Stimulated activated CD4-positive, alpha-beta T cell treated with anti-CD3 and anti-CD28 coated beads, TNF-alpha, amount 100 ng/mL, for 4 hours (primary cell): ENCODE measurements at regions not wholly inside any gene's neighbourhood (a gene's known extent, or its start where the extent isn't known, plus 50 kb on each side); places are given as distances from the start of the nearest gene placed in this dataset.

Source experiments
- DNase-seq, 3 experiments: peaks; one replicate each; pipeline ENCODE4 v3.0.0-alpha.2; 2020; ENCODE audit warnings: low read depth in 3 of 3

DNA sequence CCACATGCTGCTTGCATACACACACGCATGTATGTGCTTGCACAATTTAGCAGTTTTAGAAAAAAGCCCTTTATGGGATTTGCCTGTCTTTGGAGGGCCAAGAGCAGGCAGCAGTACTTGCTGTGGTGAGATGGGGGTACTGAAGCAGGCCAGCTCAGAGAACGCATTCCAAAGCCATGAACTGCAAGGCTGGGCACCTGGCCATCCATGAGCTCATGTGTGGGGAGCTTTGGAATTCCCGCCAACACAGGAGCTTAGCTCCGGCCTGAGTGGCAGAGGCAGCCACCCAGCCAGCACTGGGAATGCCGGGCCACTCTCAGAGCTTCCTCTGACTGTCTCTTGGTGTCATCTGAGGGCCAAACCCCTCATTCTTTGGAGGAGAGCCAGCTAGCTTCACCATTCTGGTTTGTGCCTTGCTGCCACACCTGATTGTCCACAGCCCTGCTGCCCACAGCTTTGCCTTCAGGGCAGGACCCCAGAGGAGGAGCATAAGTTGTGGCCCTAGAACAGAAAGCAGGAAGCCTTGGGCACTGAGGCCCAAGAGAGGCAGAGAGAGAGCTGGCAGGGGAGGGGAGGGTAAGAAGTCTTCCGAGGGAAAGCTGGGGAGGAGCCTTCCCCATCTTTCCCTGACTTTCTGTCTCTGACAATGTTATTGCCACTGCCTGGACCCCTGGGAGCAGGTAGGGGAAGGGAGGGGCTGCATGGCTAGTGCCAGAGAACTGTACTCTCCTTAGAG is 92.1 kb upstream of the POU3F1 start:
- no peak for DNase-seq

DNA sequence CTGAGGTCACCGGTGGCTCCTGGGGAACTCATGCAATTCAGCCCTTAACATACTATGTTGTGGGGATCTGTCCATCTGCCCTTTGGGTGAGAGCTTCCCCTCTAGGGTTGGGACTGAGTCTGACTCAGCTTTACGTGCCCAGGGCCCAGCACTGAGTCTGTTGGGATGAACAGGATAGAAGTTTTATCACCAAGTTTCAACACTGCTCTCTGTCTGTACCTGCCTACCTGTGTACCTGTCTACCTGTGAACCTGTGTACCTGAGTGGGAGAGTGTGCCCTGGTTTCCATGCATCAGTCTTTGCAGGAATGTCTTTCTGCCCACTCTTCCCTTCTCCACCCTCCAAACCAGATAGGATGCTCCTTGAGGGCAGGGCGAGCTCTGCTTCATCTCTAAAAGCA is 90.6 kb upstream of the POU3F1 start:
- no peak for DNase-seq

DNA sequence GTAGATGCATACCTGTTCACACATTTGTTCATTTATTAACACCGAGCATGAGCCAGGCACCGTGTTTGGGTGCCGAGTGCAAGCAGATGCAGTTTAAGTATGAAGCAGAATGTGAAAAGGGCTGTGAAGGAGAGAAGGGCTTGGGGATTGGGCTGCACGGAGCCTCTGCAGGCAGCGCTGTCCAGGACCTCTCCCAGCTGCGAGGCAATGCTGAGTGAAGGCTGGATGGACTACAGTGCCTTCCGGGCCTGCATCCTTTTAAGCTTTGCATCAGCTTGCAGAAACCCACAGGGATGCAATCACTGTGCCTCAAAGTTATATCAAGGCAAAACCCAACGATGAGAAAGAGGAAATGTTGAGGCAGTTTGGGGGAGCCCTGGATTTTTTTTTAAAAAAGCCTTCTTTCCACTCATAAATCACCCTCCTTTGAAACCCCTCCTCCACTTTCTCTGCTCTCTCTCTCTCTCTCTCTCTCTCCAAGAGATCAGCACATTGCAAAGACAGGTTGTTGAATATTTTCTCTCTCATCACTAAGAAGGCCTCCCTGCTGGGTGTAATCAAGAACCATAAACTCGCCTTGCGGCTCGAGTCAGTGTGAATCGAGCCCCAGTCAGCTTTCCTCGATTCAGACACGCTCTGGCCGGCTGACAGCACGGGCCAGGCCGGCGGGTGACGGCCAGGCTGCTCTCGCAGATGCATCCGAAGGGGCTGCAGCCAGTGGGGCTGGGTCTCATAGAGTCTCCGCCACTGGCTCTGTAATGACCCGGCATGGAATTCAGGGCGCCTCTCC is 89.2 kb upstream of the POU3F1 start:
- DNase-seq: no peak

DNA sequence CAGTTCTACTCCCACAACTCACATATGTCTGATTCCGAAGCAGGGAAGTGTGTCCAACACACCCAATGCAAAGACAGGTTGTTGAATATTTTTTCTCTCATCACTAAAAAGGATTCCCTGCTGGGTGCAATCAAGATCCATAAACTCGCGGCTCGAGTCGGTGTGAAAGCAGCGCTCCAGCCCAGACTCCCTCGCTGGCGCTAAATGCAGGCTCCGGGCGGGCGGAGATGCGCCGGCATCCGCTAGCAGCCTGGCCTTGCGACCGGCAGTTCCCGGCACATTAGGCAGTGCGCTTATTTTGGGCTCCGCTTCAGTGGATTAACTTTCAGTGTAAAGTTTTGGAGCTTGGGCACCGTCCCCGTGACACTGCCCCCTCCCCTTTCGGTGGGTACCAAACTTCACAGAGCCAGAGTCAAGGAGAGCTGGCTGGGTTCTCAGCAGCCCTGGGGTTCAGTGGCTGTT is 87.7 kb upstream of the POU3F1 start:
- DNase-seq: no peak

DNA sequence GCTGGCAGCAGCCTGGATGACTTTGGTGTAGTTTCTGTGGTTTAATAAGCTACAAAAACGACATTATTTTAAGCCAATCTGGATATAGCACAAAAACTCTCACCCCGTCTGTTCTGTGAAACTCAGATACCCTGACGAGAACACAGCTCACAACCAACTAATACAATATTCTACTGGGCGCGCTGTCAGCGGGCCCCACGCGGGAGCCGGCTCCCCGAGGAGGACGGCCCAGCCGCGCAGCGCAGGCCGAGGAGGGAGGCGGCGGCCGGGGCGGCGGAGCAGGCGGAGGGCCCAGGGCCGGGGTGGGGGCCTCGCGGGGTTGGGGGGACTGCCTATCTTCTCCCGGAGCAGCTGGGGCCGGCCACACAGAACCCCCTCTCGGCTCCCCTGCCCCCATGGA is 87.2 kb upstream of the POU3F1 start:
- no peak for DNase-seq

DNA sequence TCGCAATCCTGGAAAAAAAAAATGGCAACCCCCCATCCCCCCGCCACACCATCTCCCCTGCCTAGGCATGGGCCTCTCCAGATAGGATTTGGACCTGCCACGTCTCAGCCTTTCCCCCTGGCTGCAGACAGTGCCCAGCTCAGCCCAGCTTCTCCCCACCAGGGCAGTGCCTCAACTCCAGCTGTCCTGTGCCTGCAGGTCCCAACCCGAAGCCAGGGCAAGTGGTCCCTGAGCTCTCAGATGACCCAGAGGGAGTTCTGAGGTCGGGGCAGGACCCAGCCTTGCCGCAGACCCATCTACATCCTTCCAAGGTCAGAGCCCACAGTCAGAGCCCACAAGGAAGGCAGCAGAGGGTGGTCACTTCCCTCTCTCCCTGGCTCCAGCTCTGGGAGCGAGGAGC is 86.7 kb upstream of the POU3F1 start:
- no peak for DNase-seq

DNA sequence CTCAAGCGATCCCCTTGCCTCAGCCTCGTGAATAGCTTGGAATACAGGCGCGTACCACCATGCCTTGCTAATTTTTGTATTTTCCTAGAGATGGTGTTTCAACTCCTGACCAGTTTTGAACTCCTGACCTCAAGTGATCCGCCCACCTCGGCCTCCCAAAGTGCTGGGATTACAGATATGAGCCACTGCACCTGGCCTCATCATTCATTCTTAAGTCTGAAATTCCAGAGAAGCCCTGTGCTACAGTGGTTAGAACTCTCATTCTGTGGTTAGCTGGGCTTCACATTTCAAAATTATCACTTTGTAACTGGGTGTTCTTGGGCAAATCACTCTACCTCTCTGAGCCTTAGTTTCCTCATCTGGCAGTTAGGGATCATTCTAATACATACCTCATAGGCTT is 86.1 kb upstream of the POU3F1 start:
- DNase-seq: no peak

DNA sequence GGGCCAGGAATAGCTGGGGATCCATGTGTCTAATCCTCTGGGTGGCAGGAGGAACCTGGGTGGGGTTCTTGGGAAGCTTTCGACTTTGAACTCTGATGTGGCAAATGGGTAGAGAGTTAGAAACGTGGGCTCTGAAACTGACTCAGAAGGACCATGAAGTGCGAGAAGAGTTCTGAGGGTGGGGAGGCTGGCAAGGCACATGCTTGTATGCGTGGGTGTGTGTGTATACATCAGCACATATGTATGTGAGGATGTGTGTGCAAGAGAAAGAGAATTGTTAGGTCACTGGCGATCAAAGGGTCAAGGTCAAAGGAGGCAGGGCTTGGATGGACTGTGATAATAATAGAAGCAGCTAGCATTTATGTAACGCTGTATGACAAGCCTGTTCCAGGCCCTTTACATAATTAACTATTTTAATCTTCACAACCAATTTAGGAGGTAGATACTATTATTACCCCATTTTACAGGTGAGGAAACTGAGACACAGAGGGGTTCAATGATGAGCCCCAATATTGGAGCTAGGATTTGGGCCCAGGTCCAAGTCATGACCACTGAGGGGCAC is 84.5 kb upstream of the POU3F1 start:
- DNase-seq: no peak

DNA sequence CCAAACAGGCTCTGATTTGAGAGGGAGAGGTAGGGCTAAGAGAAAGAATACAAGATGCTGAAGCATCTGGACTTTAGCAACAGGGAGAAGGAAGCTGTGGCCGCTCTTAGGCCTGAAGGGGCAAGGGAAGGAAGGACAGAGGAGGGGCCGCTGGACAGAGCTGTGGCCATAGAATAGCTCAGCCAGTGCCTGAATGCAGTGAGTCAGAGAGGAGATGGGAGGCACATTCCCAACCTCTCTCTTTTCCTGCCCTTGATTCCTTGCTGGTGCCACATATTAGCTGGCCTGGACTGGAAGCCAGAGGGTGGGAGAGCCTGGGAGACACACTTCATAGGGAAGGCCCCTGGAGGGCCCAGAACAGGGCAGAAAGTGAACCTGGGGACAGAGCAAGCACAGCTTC is 83.4 kb upstream of the POU3F1 start:
- DNase-seq: no peak

DNA sequence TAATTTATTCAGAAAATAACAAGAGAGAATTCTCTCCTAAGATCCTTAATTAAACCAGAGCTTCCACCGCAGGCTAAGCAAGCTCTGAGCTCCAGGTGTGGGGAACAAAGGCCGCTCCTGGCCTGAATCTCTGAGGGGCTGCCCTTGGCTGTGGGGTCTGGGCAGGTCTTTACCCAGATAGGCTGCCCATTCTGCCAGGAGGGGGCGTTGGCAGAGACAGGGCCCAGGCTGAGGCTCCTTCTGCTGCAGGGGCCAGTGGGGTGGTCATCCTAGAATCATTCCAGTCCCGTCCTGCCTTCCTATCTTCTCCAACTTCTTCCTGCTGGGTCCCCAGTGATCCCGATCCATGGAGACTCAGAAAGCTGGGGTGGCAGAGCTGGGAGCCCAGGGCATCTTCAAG is 82.9 kb upstream of the POU3F1 start:
- DNase-seq: no peak

DNA sequence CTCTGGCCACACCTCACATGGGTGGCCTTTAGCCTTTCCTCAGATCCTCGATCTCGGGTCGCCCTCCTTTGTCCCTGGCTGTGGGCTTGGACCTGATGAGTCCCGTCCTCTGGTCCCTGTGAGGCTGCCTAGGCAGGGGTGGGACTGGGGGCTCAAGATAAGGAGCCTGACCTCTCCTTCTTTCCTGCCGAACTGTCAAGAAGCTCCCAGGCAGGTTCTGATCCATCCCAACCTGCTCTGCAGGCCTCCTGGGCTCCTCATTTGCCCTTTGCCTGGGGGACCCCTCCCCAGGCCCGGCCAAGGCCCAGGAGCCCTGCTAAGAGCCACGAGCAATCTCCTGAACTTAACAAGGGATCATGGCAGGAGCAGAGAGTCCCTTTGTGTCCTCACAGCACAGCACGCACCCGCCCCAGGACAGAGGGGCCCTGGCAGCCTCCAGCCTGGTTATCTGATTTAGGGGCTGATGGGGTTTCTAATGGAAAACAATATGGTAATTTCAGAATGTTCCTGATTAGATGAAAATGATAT is 82.4 kb upstream of the POU3F1 start:
- DNase-seq: no peak

DNA sequence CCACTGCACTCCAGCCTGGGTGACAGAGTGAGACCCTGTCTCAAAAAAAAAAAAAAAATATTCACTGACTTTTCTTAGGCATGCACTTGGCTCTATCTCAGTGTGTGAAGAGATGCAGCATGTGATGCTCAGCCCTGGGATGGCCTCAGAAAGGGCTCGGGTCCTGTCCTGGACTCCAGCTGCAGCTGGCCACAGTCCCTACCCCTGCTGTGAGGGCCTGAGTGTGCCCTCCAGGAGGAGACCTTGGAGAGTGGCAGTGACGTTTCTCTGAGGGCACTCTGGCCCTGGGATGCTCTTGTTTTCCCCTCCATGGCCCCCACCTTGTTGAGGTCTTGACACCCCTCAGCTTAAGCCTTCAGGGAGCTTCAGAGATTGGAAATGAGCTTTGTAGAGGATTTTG is 81.9 kb upstream of the POU3F1 start:
- DNase-seq: no peak

DNA sequence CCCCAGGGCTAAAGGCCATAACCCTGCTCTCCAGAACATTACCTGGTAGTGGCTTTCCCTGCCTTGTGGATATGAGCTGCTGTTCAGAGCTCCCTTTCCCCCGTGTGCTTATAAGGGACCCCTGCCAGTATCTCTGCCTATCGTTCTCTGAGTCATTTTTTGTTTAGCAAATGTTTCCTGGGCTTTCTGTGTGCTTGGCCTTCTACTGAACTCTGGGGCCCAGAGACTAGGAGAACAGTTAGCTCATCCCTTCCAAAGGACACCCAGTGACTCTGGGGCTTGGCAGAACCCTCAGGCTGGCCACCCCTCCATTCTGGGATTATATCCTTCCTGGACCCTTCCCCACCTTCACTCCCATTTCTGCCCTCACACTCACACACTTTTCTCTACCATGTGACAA is 80.8 kb upstream of the POU3F1 start:
- DNase-seq: no peak

DNA sequence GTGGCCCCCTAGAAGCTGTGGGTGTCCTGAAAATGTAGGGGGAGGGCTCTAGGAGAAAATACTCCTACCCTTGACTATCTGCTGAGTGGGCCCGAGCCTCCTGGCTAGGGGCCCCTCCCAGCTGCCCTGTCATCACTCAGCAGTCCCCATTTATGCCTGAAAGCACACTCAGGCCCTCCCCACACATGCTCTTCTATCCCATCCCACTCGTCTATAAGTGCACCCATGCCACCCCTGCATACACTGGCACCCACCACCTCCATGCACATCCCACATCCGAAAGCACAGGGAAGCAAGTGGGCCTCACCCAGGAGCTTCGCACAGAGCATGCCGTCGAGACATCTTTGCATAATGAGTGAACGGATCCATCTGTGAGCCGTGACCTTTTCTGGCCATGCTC is 80.4 kb upstream of the POU3F1 start:
- no peak for DNase-seq

DNA sequence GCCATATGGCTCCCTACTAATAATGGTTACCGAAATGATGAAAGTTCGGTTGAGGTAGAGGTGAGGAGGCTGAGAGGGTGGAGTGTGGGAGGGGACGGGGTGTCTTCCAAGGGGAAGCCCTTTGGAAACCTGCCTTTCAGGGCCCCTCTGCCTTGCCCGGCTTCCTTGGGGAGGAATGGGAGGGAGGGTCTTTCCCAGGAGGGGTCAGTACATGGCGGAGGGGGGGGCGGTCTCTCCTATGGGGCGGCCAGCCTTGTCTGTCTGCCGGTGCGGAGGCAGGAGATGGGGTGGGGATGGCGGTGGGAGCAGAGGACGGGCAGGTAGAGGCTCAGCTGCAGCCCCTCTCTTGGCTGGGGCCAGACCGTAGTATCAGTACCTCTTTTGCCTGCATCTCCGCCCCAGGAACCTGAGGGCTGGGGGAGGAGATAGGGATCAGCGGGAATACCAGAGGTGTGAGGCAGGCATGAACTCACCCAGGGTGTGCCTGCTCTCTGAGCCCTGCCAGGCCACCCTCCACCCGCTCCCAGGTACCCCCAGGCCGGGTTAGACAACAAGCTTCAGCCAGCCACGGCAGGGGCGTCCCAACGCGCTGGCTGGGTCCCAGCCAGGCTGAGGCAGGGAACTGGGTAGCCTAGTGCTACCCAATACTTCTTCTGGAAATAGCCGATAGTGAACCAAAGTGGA is 79.4 kb upstream of the POU3F1 start:
- no peak for DNase-seq

DNA sequence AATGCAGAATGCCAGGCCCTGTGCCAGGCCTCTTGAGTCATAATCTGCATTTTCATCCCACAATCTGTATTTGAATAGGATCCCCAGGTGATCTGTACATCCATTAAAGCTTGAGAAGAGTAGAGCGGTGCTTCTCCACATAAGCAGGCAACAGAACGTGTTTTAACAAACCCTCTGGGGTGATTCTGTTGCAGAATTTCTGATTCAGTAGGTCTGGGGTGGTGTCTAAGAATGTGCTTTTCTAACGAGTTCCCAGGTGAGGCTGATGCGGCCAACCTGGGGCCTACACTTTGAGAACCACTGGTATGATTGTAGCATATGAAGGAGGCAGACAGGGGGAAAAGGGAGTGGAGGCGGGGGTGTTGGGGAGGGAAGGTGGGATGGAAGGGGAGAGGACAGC is 78.4 kb upstream of the POU3F1 start:
- DNase-seq: no peak

DNA sequence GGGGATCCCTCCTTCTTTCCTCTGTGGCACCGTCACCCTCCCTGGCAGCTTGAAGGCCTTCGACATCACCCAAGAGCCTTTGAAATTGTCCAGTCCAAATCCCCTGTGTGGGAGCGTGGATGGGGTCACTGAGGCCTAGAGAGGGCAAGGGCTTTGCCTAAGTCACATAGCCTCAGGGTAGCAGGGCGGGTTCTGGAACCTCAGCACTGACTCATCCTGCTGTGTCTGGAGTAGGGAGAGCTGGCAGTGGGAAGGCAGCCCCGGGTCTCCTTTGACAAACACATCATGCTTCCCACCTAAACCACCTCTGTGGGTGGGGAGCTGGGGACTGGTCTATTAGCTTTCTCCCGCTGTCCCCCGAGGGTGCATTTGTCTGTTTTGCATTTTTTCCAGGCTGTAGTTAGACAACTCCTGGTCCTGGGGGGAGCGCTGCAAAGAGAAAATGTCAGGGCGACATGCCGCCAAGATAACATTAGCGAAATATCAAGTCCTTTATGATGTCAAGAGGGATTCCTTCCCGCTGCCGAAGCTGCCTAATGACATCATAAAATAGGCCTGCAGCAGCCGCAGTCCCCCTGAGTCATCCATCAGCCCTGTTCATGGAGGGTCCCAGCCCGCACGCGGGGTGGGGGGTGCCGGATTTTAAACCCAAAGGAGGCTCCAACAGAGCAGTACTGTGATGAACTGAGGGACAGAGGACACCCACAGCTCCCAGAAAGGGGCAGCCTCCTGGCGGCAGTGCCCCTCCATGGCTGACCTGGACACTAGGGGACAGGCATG is 77.0 kb upstream of the POU3F1 start:
- no peak for DNase-seq

DNA sequence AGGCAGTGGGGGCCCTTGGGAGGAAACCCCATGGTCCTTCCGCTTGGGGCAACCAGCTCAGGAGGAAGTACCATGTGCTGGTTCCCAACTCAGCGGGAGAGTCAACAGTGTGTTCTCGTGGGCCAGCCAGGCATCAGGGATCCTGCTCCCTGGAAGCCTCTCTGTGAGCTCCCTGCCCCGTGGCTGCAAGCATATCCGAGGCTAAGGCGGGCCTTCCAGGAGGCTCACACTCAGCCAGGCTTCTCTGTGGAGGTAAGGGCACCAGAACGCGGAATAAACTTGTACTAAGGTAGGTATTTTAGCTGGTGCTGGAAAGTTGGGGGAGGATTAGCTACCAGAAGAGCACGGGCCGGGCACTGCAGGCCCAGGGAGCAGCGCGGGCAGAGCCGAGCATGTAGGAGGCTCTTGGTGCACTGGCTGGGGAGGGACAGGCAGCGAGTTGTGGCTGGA is 74.7 kb upstream of the POU3F1 start:
- no peak for DNase-seq

DNA sequence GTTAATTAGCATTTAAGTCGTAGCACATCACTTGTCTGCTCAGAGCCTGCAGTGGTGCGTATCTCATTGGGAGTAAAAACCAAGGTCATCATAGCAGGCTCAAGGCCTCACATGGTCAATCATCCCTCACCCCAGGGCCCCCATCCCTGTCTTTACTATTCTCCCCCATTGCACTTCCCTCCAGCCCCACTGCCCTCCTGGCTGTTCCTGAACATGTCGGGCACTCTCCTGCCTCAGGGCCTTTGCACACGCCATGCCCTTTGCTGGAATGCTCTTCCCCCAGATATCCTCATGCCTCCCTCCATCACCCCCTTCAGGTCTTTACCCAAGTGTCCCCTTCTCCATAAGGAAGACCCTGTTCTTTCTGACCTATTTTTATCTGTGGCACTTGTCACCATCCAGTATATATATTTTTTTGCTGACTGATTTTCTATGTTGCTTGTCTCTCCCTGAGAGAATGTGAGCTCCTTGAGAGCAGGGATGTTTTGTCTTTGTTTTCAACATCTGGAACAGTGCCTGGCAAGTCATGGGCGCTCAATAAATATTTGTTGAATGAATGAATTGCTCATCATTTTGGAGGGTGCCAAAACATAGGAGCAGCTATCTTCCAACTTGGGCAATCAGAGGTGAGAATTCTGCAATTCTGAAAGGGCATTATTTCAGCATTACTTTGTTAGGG is 74.1 kb upstream of the POU3F1 start:
- DNase-seq: no peak

DNA sequence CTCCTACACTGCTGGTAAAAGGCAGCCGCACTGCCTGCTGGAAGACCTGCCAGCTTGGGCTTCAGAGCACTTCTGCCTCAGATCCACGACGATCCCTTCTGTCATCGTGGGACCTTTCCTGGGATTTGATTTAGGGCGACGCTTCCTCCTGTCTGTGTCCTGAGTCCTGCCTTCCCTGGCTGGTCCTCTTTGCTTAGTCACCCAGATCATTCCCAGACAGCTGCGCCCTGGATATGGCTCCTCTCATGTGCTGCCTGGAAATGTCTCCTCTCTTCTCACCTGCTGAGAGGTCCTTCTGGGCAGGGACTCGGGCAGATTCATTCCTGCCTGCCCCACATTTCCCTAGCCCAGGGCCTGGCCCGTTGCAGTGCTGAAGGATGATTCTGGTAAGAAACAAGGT is 72.4 kb upstream of the POU3F1 start:
- no peak for DNase-seq

DNA sequence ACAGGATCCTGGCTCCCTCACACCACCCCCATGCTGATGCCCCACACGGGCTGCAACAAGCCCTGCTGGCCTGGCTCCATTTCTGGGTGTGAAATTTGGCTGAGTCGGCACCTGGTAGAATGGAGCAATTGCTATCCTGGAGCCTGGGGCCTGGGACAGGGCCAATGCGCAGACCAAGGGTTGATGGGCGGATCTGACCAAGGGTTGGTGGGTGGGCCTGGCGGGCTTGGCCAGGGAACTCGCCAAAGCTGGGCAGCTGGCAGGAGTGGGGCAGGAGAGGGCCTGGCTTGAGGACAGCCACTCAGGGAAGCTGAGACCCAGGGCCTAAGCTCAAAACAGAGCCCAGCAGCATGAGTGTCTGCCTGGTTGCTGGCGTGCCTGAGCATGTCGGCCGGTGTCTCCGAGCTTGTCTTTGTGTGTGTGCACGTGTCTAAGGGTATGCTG is 70.9 kb upstream of the POU3F1 start:
- no peak for DNase-seq
